ENCODE measurements at regions not wholly inside any gene's neighbourhood (a gene's known extent, or its start where the extent isn't known, plus 50 kb on each side); places are given as distances from the start of the nearest gene placed in this dataset.

DNA sequence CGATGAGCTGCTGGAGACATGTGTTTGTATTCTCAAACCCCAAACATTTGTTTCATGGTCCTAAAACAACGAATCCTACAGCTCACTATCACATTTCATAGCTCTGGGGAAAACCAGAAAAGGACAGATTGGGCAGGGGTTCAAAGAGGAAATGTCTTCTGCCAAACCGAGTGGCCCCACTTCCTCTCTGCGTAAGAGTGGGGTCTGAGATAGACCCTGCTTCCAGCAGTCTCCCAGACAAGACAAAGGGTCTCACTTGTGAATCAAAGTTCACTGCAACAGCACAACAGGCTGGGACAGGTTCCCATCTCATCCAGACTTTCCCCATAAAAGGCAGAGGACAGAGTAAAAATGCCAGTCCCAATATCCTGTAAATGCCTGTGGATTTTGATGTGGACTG lies 276.2 kb upstream of the SLC24A2 start:
- TF ChIP-seq, protein P1, sequence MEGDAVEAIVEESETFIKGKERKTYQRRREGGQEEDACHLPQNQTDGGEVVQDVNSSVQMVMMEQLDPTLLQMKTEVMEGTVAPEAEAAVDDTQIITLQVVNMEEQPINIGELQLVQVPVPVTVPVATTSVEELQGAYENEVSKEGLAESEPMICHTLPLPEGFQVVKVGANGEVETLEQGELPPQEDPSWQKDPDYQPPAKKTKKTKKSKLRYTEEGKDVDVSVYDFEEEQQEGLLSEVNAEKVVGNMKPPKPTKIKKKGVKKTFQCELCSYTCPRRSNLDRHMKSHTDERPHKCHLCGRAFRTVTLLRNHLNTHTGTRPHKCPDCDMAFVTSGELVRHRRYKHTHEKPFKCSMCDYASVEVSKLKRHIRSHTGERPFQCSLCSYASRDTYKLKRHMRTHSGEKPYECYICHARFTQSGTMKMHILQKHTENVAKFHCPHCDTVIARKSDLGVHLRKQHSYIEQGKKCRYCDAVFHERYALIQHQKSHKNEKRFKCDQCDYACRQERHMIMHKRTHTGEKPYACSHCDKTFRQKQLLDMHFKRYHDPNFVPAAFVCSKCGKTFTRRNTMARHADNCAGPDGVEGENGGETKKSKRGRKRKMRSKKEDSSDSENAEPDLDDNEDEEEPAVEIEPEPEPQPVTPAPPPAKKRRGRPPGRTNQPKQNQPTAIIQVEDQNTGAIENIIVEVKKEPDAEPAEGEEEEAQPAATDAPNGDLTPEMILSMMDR (IDR thresholded peaks at IDR 0.05; ENCODE audit: extremely low read depth, low read depth, low read length): no peak
- Histone ChIP-seq H2AFZ (ENCODE audit: low read length) (no peak overlapping the region), H3K4me1 (ENCODE audit: insufficient read depth, low read length) (no peaks in the 10 kb centered on the region), H3K27ac (ENCODE audit: low read depth, low read length) (no peak overlapping the region), H3K79me2 (ENCODE audit: insufficient read depth, low read length) (no peaks in the 10 kb centered on the region), H3K36me3 (ENCODE audit: insufficient read depth, low read length) (no peaks in the 10 kb centered on the region), H4K20me1 (ENCODE audit: insufficient read depth, low read length) (no peaks in the 10 kb centered on the region), H3K4me2 (ENCODE audit: insufficient read depth, low read length) (no peak overlapping the region), H3K27me3 (ENCODE audit: insufficient read depth, low read length) (peaks cover 5% of the 10 kb centered on the region), H3K9me3 (ENCODE audit: low read depth, low read length) (no peaks in the 10 kb centered on the region), H3K4me3 (ENCODE audit: insufficient read depth, low read length) (no peak overlapping the region)
- DNase-seq (ENCODE audit: insufficient read length, low spot score, missing footprints): no peak

- H4K20me1 ChIP-seq (ENCODE audit: insufficient read depth, low read length): no peaks in the 10 kb centered on the region
- no peaks in the 10 kb centered on the region for H3K79me2 ChIP-seq (ENCODE audit: insufficient read depth, low read length)
- no peak overlapping the region for H3K27ac ChIP-seq (ENCODE audit: low read depth, low read length)
- TF ChIP-seq, protein P1 (IDR thresholded peaks at IDR 0.05; ENCODE audit: extremely low read depth, low read depth, low read length): no peak
- peaks cover 5% of the 10 kb centered on the region for H3K27me3 ChIP-seq (ENCODE audit: insufficient read depth, low read length)
- H3K9me3 ChIP-seq (ENCODE audit: low read depth, low read length): peaks cover 1% of the 10 kb centered on the region
- no peak overlapping the region for H2AFZ ChIP-seq (ENCODE audit: low read length)
- DNase-seq (ENCODE audit: insufficient read length, low spot score, missing footprints): no peak
- H3K36me3 ChIP-seq (ENCODE audit: insufficient read depth, low read length): no peaks in the 10 kb centered on the region
- no peak overlapping the region for H3K4me3 ChIP-seq (ENCODE audit: insufficient read depth, low read length)
- H3K4me1 ChIP-seq (ENCODE audit: insufficient read depth, low read length): no peaks in the 10 kb centered on the region
- H3K4me2 ChIP-seq (ENCODE audit: insufficient read depth, low read length): no peak overlapping the region
Observed at GRCh38 chr9:20054734-20055133, 265.9 kb upstream of the SLC24A2 start.

- Histone ChIP-seq H3K9me3 (ENCODE audit: low read depth, low read length) (no peaks in the 10 kb centered on the region), H3K4me2 (ENCODE audit: insufficient read depth, low read length) (no peak overlapping the region), H4K20me1 (ENCODE audit: insufficient read depth, low read length) (no peaks in the 10 kb centered on the region), H3K79me2 (ENCODE audit: insufficient read depth, low read length) (no peaks in the 10 kb centered on the region), H3K27ac (ENCODE audit: low read depth, low read length) (no peak overlapping the region), H2AFZ (ENCODE audit: low read length) (no peak overlapping the region), H3K36me3 (ENCODE audit: insufficient read depth, low read length) (no peaks in the 10 kb centered on the region), H3K4me3 (ENCODE audit: insufficient read depth, low read length) (no peak overlapping the region), H3K27me3 (ENCODE audit: insufficient read depth, low read length) (no peaks in the 10 kb centered on the region), H3K4me1 (ENCODE audit: insufficient read depth, low read length) (no peaks in the 10 kb centered on the region)
- DNase-seq (ENCODE audit: insufficient read length, low spot score, missing footprints): no peak
- TF ChIP-seq, protein P1 (IDR thresholded peaks at IDR 0.05; ENCODE audit: extremely low read depth, low read depth, low read length): no peak
Observed at GRCh38 chr9:20048985-20049384, 260.1 kb upstream of the SLC24A2 start.

DNA sequence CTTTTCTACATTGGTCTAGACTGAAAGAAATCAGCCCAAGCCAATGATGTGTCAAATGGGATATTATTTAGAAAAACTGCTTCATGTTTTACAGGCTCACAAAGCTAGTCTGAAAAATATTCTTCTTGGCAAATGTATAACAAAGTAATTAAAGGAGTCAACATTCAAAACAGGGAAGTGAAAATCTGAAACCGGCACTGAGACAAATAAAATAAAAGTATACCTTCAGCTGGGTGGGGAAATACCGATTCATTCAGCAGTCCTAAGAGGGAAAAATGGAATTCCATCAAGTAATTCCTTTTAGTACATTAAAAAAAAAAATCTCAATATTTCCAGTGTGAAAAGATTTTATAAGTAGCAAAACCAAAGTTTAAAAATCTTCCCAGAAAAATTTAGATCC lies 259.6 kb upstream of the SLC24A2 start:
- H3K79me2 ChIP-seq (ENCODE audit: insufficient read depth, low read length): no peaks in the 10 kb centered on the region
- H3K27ac ChIP-seq (ENCODE audit: low read depth, low read length): no peak overlapping the region
- H3K27me3 ChIP-seq (ENCODE audit: insufficient read depth, low read length): no peaks in the 10 kb centered on the region
- H3K4me1 ChIP-seq (ENCODE audit: insufficient read depth, low read length): no peaks in the 10 kb centered on the region
- H3K4me2 ChIP-seq (ENCODE audit: insufficient read depth, low read length): no peak overlapping the region
- no peak overlapping the region for H2AFZ ChIP-seq (ENCODE audit: low read length)
- no peaks in the 10 kb centered on the region for H3K36me3 ChIP-seq (ENCODE audit: insufficient read depth, low read length)
- H3K4me3 ChIP-seq (ENCODE audit: insufficient read depth, low read length): no peak overlapping the region
- TF ChIP-seq, protein P1 (IDR thresholded peaks at IDR 0.05; ENCODE audit: extremely low read depth, low read depth, low read length): no peak
- no peak for DNase-seq (ENCODE audit: insufficient read length, low spot score, missing footprints)
- no peaks in the 10 kb centered on the region for H4K20me1 ChIP-seq (ENCODE audit: insufficient read depth, low read length)
- no peaks in the 10 kb centered on the region for H3K9me3 ChIP-seq (ENCODE audit: low read depth, low read length)
